ENCODE measurements at regions not wholly inside any gene's neighbourhood (a gene's known extent, or its start where the extent isn't known, plus 50 kb on each side); places are given as distances from the start of the nearest gene placed in this dataset.

GRCh38 chr3:141434255-141434654 is 52.6 kb upstream of the RASA2 start:
- Histone ChIP-seq H3K79me2 (ENCODE audit: insufficient read depth) (peaks cover 99% of the 10 kb centered on the region), H3K36me3 (ENCODE audit: low read depth) (peaks cover 30% of the 10 kb centered on the region), H3K4me3 (no peak overlapping the region), H3K4me1 (ENCODE audit: insufficient read depth) (0 out of 2 replicates have a peak, but pooled peaks cover 3% of the 10 kb centered on the region), H3K4me2 (ENCODE audit: unreplicated experiment) (no peak overlapping the region), H3K27me3 (replicated peaks; ENCODE audit: insufficient read depth) (no peaks in the 10 kb centered on the region), H2AFZ (no peak overlapping the region), H3K9me2 (ENCODE audit: insufficient read depth) (no peaks in the 10 kb centered on the region), H3K9me3 (ENCODE audit: low read depth) (no peaks in the 10 kb centered on the region), H3K9ac (no peak overlapping the region), H4K20me1 (ENCODE audit: insufficient read depth) (no peaks in the 10 kb centered on the region), H3F3A (ENCODE audit: insufficient read depth) (peaks cover 35% of the 10 kb centered on the region), H3K27ac (no peak overlapping the region)
- 94% methylated on average over 2 of the region's 2 CpGs; no CpG with 5 or more reads in 1 of the 2 experiments for WGBS, 2 experiments (ENCODE audit: low coverage in 1 of 2, low lambda C conversion rate in 2 of 2, missing lambda C conversion rate in 2 of 2)
- no peak for DNase-seq
- in situ Hi-C loops (cut with MboI): no loop called here
- TF ChIP-seq EZH2phosphoT487 (IDR thresholded peaks at IDR 0.05; ENCODE audit: insufficient read depth, low read depth) (no peak), EZH2 (IDR thresholded peaks at IDR 0.05; ENCODE audit: insufficient read depth, poor library complexity, severe bottlenecking) (no peak)

- 89 to 93% methylated on average over 3 of the region's 3 CpGs for WGBS, 2 experiments (ENCODE audit: low coverage in 1 of 2, low lambda C conversion rate in 2 of 2, missing lambda C conversion rate in 2 of 2)
- Histone ChIP-seq H3K27me3 (replicated peaks; ENCODE audit: insufficient read depth) (no peaks in the 10 kb centered on the region), H3K4me2 (ENCODE audit: unreplicated experiment) (no peak overlapping the region), H2AFZ (no peak overlapping the region), H4K20me1 (ENCODE audit: insufficient read depth) (no peaks in the 10 kb centered on the region), H3K9me3 (ENCODE audit: low read depth) (no peaks in the 10 kb centered on the region), H3K9ac (no peak overlapping the region), H3K4me3 (no peak overlapping the region), H3F3A (ENCODE audit: insufficient read depth) (peaks cover 54% of the 10 kb centered on the region), H3K36me3 (ENCODE audit: low read depth) (peaks cover 43% of the 10 kb centered on the region), H3K9me2 (ENCODE audit: insufficient read depth) (no peaks in the 10 kb centered on the region), H3K4me1 (ENCODE audit: insufficient read depth) (peaks cover 6% of the 10 kb centered on the region), H3K79me2 (ENCODE audit: insufficient read depth) (peaks cover 100% of the 10 kb centered on the region), H3K27ac (peak overlapping the region; percentile 5; the same call in 1 of the 2 replicates)
- in situ Hi-C loops (cut with MboI): no loop called here
- no peak for DNase-seq
- TF ChIP-seq EZH2 (IDR thresholded peaks at IDR 0.05; ENCODE audit: insufficient read depth, poor library complexity, severe bottlenecking): no peak
- TF ChIP-seq EZH2phosphoT487 (IDR thresholded peaks at IDR 0.05; ENCODE audit: insufficient read depth, low read depth): no peak
Measured at GRCh38 chr3:141436180-141436579, 50.6 kb upstream of the RASA2 start.

Data from GM23248 (cell line).